PC-9 (cell line): ENCODE measurements at regions not wholly inside any gene's neighbourhood (a gene's known extent, or its start where the extent isn't known, plus 50 kb on each side); places are given as distances from the start of the nearest gene placed in this dataset.

Experiments
- CTCF ChIP-seq: fragments of 200-600 bp; sonication (generic); conservative IDR thresholded peaks from 2 replicates; pipeline ENCODE4 v1.6.1; 2017; ENCODE audit warnings: mixed run types, antibody characterized with exemption, mild to moderate bottlenecking, moderate library complexity
- EZH2 ChIP-seq: fragments of 200-600 bp; sonication (generic); IDR thresholded peaks from 2 replicates; pipeline ENCODE4 v1.8.0; 2017; ENCODE audit warnings: antibody characterized with exemption, low read depth

DNA sequence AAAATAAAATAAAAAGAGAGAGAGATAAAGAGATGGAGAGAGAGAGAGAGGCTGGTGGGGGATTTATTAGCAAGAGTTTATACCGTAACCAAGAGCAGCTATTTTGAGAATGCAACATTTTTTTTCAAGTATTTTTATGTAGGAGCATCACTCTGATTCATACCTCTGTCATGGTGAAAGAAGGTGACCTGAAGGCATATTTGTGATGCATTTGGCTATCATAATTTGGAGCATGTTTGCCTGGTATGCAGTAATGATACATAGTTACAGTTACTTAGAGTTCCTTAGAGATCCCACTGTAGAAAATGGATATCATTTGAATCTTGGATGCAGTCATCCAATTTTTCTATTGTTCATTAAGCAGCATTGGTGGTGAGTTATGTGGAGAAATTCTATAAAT is 1472.4 kb downstream of the SI start:
- TF ChIP-seq CTCF (no peak), EZH2 (no peak)
